Choroid plexus epithelial cell (primary cell): ENCODE measurements at regions not wholly inside any gene's neighbourhood (a gene's known extent, or its start where the extent isn't known, plus 50 kb on each side); places are given as distances from the start of the nearest gene placed in this dataset.

ENCODE experiments used
- DNase-seq: peaks from one replicate; pipeline ENCODE4 v3.0.0-alpha.2; 2010; ENCODE audit warnings: low read depth
- H3K4me3 ChIP-seq: 2 replicates; pipeline ENCODE4 v1.5.1; 2011; ENCODE audit warnings: low read depth, mild to moderate bottlenecking, control low read depth, low read length, moderate library complexity
- CTCF ChIP-seq: conservative IDR thresholded peaks from 2 replicates; pipeline ENCODE4 v1.5.1; 2011; ENCODE audit warnings: low read depth, mild to moderate bottlenecking, control low read depth, inconsistent platforms, low read length, moderate library complexity

DNA sequence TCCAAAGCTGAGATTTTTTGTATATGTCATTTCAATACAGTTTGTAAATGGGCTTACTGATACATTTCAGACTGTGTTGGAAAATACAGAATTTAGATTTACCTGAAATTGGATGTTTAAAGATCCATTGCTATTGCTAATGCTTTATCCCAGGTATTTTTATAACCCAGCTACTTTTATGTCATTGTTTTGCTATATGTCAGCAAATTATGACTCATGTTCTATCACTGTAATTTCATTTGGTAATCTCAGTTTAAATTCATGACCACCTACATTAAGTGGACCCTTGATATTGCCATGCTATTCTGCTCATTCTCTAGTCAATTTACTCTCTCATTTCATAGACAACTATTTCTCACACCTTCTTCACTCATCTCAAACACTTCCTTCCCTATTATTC is 281.2 kb downstream of the IPO8 start:
- TF ChIP-seq CTCF: no peak
- no peak overlapping the region for H3K4me3 ChIP-seq
- DNase-seq: no peak

DNA sequence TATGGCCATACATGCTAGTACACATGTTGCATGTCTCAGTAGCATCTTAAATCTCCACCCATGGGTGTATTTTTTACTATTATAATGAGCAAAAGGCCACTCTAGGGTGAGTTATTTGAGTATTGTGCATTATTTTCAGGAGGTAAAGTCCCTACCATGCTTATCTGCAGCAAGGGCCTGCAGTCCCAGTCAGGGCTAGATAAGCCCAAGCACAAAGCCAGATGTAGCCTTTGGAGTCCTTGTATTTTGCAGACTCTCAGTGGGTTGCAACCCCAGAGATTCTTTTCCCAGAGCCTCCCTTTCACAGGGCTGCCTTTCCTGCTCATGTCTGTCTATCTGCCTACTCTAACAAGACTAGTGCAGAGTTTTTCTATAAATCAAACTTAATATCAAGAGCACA is 295.3 kb downstream of the IPO8 start:
- TF ChIP-seq CTCF: no peak
- no peak for DNase-seq
- H3K4me3 ChIP-seq: no peak overlapping the region

DNA sequence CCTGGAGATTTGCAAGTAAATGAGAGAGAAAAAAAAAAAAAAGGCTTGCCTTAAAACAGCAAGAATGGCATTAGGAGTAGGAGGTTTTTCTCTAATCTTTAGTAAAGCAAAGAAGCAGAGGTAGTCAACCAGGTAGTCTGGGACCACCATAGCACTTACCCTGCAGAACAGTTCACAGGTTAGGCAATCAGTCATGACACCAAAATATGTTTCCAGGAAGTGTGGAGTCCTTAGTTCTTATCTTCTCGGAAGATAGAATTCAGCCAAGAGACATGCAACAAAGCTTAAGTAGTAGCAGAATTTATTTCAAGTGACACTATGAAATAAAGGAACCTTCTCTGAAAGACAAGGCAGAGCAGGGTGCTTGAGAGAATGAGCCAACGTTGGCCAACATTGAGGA is 295.8 kb downstream of the IPO8 start:
- no peak overlapping the region for H3K4me3 ChIP-seq
- TF ChIP-seq CTCF: no peak
- no peak for DNase-seq

DNA sequence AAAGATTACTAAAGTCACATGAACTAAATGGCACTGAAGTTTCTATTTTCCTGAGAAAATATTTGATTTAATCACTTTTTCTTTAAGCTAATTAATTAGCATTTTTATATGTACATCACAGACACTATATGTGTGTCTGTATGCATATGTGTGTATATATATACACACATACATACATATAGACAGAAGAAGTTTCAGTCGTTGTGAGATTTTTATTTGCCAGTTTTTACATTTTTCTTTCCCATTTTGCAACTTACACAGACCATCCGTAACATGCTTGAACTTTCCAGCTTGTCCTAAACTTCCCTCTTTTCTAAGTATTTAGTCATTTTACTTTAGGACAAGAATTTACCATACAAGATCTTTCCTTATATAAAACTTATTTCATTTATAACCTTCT is 299.1 kb downstream of the IPO8 start:
- H3K4me3 ChIP-seq: no peak overlapping the region
- DNase-seq: no peak
- no peak for TF ChIP-seq CTCF

DNA sequence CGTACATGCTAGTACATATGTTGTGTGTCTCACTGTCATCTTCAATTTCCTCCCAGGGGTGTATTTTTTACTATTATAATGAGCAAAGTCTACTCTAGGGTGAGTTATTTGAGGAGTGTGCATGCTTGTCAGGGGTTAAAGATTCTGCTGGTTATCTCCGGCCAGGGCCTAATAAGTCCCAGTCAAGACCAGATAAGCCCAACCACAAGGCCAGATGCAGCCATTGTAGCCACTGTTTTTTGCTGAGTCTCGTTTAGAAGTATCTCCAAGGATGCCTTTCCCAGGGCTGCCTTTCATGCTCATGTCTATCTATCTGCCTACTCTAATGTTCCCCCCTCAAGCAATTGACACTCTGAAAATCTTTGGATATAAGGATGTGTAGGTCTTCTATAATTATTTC is 300.5 kb downstream of the IPO8 start:
- no peak for TF ChIP-seq CTCF
- no peak overlapping the region for H3K4me3 ChIP-seq
- DNase-seq: no peak

DNA sequence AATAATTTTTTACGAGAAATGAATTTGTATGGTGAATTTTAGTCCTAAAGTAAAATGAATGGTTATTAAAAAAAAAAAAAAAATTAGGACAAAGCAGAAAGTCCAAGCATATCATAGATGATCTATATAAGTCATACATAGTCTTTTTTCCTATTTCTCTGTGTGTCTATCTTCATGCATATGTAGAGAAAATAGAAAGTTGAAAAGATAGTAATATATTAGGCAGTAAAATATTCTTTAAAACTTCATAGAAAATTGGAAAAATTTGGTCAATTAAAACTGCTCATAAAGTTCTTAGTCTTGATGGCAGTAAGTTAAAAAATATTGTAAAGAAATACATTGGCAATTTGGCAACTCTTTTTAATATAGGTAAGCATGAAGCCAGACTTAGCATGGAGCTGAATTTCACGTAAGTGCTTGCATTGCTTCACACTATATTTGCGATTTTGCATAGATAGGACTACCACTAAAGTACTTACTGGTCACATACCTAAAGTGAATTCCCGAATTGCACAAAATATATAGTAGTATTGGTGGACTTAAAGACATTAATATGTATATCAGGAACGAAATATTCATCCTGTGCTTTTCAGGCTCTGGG is 303.8 kb downstream of the IPO8 start:
- TF ChIP-seq CTCF: no peak
- no peak for DNase-seq
- no peak overlapping the region for H3K4me3 ChIP-seq

GRCh38 chr12:30385706-30386105 is 310.0 kb downstream of the IPO8 start:
- no peak overlapping the region for H3K4me3 ChIP-seq
- no peak for DNase-seq
- no peak for TF ChIP-seq CTCF
